A549 (cell line): ENCODE measurements at regions not wholly inside any gene's neighbourhood (a gene's known extent, or its start where the extent isn't known, plus 50 kb on each side); places are given as distances from the start of the nearest gene placed in this dataset.

Experiments
- ATAC-seq, 2 experiments: fragments of 200-7000 bp in 1 of 2; fragments of >200 bp in 1 of 2; cut with Nextera tagmentation in 1 of 2; cut with Tn5 transposase in 1 of 2; 3 replicates each; pipeline versions ENCODE4 v1.8.0 to v1.9.1; 2018 to 2020; ENCODE audit warnings: mild to moderate bottlenecking in 1 of 2, moderate library complexity in 1 of 2
- CTCF ChIA-PET: fragments of 300-600 bp; sonication (Branson Sonifier 250); formaldehyde crosslinking; extraction: SDS; loops from one replicate; lab custom pipeline; 2021; ENCODE audit warnings: antibody characterized with exemption, inconsistent platforms; lab: Yijun Ruan, JAX
- POLR2A ChIA-PET: fragments of 350-600 bp; formaldehyde crosslinking; extraction: SDS; loops from one replicate; lab custom pipeline; 2021; ENCODE audit warnings: antibody characterized with exemption, inconsistent platforms; lab: Yijun Ruan, JAX
- DNase-seq, 2 experiments: peaks; one replicate each; pipeline versions ENCODE4 v3.0.0 to v3.0.0-alpha.2; 2011 to 2016; ENCODE audit warnings: low read depth in 1 of 2, low spot score in 1 of 2
- FAIRE-seq: peaks from 2 replicates; lab custom pipeline; 2011; peaks lifted over from hg19 to GRCh38; lab: Jason Lieb, UNC
- H3K27ac ChIP-seq, 2 experiments: fragments of >200 bp; sonication (Bioruptor Twin); formaldehyde crosslinking; 3 replicates each; pipeline ENCODE4 v1.5.1; 2016 to 2017
- H3K4me1 ChIP-seq: fragments of >200 bp; sonication (Bioruptor Twin); formaldehyde crosslinking; 3 replicates; pipeline ENCODE4 v1.6.1; 2016
- H3K4me2 ChIP-seq: fragments of >200 bp; sonication (Bioruptor Twin); formaldehyde crosslinking; 3 replicates; pipeline ENCODE4 v1.6.1; 2016
- H3K4me3 ChIP-seq: fragments of >200 bp; sonication (Bioruptor Twin); formaldehyde crosslinking; 3 replicates; pipeline ENCODE4 v1.5.1; 2016
- H3K9me3 ChIP-seq: fragments of >200 bp; sonication (Bioruptor Twin); formaldehyde crosslinking; 3 replicates; pipeline ENCODE4 v1.6.1; 2016
- CBX2 ChIP-seq: fragments of 200-600 bp; sonication (generic); IDR thresholded peaks from 2 replicates; pipeline ENCODE4 v1.6.1; 2016; ENCODE audit warnings: low read depth, mild to moderate bottlenecking, borderline replicate concordance
- EP300 ChIP-seq, 2 experiments: fragments of >200 bp; sonication (Bioruptor Twin); formaldehyde crosslinking; IDR thresholded peaks; 2 replicates in 1 of 2; 3 replicates in 1 of 2; pipeline ENCODE4 v1.6.1; 2016 to 2017
- FOSB ChIP-seq: fragments of 250-450 bp; sonication (Bioruptor Pico); IDR thresholded peaks from 2 replicates; pipeline ENCODE4 v1.5.0; 2020; ENCODE audit warnings: mild to moderate bottlenecking, moderate library complexity
- GATA3 ChIP-seq: IDR thresholded peaks from 2 replicates; pipeline ENCODE4 v1.6.1; 2012; ENCODE audit warnings: borderline replicate concordance
- HEYL ChIP-seq: fragments of 250-450 bp; sonication (Bioruptor Pico); IDR thresholded peaks from 2 replicates; pipeline ENCODE4 v1.8.0; 2021; ENCODE audit warnings: mild to moderate bottlenecking, moderate library complexity
- HOXB13 ChIP-seq: fragments of 250-450 bp; sonication (Bioruptor Pico); IDR thresholded peaks from 2 replicates; pipeline ENCODE4 v1.5.0; 2020; ENCODE audit warnings: low read depth, mild to moderate bottlenecking, moderate library complexity
- MYC ChIP-seq: IDR thresholded peaks from 2 replicates; pipeline ENCODE4 v1.6.1; 2012; ENCODE audit warnings: mild to moderate bottlenecking, inconsistent platforms, low read length, improper control_type of control experiment, borderline replicate concordance
- NFE2L2 ChIP-seq: fragments of 150-350 bp; conservative IDR thresholded peaks from 2 replicates; pipeline ENCODE4 v1.6.1; 2014; ENCODE audit warnings: low read length
- PHF8 ChIP-seq: fragments of 200-600 bp; sonication (generic); IDR thresholded peaks from 2 replicates; pipeline ENCODE4 v1.6.1; 2016; ENCODE audit warnings: low read depth, mild to moderate bottlenecking, antibody characterized with exemption, moderate library complexity, borderline replicate concordance
- RARB ChIP-seq: fragments of 250-450 bp; sonication (Bioruptor Pico); IDR thresholded peaks from 2 replicates; pipeline ENCODE4 v1.8.0; 2021; ENCODE audit warnings: mild to moderate bottlenecking, moderate library complexity
- SREBF2 ChIP-seq: fragments of 450-650 bp; IDR thresholded peaks from 2 replicates; pipeline ENCODE4 v1.6.1; 2014; ENCODE audit warnings: mild to moderate bottlenecking, moderate library complexity
- ZNF302 ChIP-seq: fragments of 250-450 bp; sonication (Bioruptor Pico); IDR thresholded peaks from 2 replicates; pipeline ENCODE4 v1.9.0; 2021; ENCODE audit warnings: inconsistent platforms, mild to moderate bottlenecking, moderate library complexity
- WGBS: methylation state at CpG from one replicate; pipeline ENCODE4 v1.1.6; 2017; ENCODE audit errors: missing lambda C conversion rate; 5-methylcytosine and 5-hydroxymethylcytosine counted together
- TF ChIP-seq, protein P1 (sequence below): fragments of >200 bp; sonication (Bioruptor Twin); formaldehyde crosslinking; IDR thresholded peaks from 3 replicates; pipeline ENCODE4 v1.5.1; 2016
- TF ChIP-seq, protein P2 (sequence below): fragments of 250-450 bp; sonication (Bioruptor Pico); IDR thresholded peaks from 2 replicates; pipeline ENCODE4 v1.5.0; 2020; ENCODE audit warnings: low read depth, mild to moderate bottlenecking, moderate library complexity
- TF ChIP-seq, protein P3 (sequence below): IDR thresholded peaks from 2 replicates; pipeline ENCODE4 v1.6.1; 2012
- TF ChIP-seq, protein P4 (sequence below): fragments of 250-450 bp; sonication (Bioruptor Pico); IDR thresholded peaks from 2 replicates; pipeline ENCODE4 v1.5.0; 2021; ENCODE audit warnings: mild to moderate bottlenecking, moderate library complexity, borderline replicate concordance
- TF ChIP-seq, protein P5 (sequence below): IDR thresholded peaks from 2 replicates; pipeline ENCODE4 v1.6.1; 2012
- TF ChIP-seq, protein P6 (sequence below): fragments of >200 bp; sonication (Bioruptor Twin); formaldehyde crosslinking; IDR thresholded peaks from 2 replicates; pipeline ENCODE4 v1.6.1; 2016
- TF ChIP-seq, protein P7 (sequence below): IDR thresholded peaks from 2 replicates; pipeline ENCODE4 v1.6.1; 2012; ENCODE audit warnings: low read depth, borderline replicate concordance

DNA sequence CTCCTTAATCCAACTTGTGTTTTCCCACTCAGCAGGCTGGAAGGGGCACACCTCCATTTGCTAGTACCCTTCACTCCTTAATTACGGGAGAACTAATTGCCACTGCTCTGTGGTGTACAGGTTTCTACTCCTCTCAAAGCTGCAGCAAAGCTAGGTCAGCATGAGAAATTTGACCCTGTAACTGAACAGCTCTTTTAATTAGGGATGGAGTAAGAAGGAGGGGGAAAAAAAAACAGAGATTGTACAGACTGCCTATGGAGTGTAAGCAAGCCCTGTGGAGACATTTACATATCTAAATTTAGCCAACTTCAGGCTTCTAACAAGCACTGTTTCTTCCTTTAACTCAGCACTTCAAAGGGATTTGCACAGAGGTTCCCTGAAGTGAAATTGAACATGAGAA is 629.7 kb upstream of the SETBP1 start:
- FAIRE-seq = no peak

DNA sequence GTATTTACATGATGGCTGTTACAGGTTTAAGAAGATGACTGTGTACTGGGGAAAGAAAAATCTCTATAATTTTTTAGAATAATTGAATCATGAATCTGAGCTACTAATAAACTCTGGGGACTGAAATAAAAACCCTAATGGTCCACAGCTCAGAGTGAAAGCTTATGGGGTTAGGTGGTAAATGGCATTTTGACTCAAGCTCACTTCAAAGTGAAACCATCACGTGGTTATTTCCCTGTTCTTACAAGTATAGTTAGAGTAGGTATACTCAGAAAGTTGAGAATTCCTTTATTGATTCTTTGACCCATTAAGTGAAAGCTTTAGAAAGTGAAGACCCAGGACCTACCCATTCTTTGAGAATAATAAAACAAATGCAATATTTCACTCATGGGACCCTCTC is 626.2 kb upstream of the SETBP1 start:
- FAIRE-seq (no peak), ATAC-seq (no peak), DNase-seq (no peak)
- no peak overlapping the region for H3K4me2 ChIP-seq
- no peak overlapping the region for H3K27ac ChIP-seq
- H3K4me3 ChIP-seq = no peak overlapping the region
- ChIA-PET CTCF (no interaction called here), POLR2A (no interaction called here)
- H3K4me1 ChIP-seq = no peaks in the 10 kb centered on the region
- H3K9me3 ChIP-seq = no peaks in the 10 kb centered on the region
- 0% methylated on average over 1 of the region's 1 CpG for WGBS
- TF ChIP-seq FOSB (CRISPR knock-in tag) = no peak
- no peak for TF ChIP-seq EP300 (IDR thresholded peaks at IDR 0.05)
- no peak for TF ChIP-seq RARB (CRISPR knock-in tag)
- TF ChIP-seq, protein P1, sequence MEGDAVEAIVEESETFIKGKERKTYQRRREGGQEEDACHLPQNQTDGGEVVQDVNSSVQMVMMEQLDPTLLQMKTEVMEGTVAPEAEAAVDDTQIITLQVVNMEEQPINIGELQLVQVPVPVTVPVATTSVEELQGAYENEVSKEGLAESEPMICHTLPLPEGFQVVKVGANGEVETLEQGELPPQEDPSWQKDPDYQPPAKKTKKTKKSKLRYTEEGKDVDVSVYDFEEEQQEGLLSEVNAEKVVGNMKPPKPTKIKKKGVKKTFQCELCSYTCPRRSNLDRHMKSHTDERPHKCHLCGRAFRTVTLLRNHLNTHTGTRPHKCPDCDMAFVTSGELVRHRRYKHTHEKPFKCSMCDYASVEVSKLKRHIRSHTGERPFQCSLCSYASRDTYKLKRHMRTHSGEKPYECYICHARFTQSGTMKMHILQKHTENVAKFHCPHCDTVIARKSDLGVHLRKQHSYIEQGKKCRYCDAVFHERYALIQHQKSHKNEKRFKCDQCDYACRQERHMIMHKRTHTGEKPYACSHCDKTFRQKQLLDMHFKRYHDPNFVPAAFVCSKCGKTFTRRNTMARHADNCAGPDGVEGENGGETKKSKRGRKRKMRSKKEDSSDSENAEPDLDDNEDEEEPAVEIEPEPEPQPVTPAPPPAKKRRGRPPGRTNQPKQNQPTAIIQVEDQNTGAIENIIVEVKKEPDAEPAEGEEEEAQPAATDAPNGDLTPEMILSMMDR = no peak
- TF ChIP-seq HEYL (CRISPR knock-in tag) = no peak
- no peak for TF ChIP-seq ZNF302 (CRISPR knock-in tag)
- TF ChIP-seq, protein P2, sequence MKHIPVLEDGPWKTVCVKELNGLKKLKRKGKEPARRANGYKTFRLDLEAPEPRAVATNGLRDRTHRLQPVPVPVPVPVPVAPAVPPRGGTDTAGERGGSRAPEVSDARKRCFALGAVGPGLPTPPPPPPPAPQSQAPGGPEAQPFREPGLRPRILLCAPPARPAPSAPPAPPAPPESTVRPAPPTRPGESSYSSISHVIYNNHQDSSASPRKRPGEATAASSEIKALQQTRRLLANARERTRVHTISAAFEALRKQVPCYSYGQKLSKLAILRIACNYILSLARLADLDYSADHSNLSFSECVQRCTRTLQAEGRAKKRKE (CRISPR knock-in tag) = no peak
- TF ChIP-seq, protein P3, sequence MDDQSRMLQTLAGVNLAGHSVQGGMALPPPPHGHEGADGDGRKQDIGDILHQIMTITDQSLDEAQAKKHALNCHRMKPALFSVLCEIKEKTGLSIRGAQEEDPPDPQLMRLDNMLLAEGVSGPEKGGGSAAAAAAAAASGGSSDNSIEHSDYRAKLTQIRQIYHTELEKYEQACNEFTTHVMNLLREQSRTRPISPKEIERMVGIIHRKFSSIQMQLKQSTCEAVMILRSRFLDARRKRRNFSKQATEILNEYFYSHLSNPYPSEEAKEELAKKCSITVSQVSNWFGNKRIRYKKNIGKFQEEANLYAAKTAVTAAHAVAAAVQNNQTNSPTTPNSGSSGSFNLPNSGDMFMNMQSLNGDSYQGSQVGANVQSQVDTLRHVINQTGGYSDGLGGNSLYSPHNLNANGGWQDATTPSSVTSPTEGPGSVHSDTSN = no peak

More for the DNA sequence above, 629.7 kb upstream of the SETBP1 start:
- H3K9me3 ChIP-seq = no peaks in the 10 kb centered on the region
- no peak for DNase-seq
- ChIA-PET CTCF (no interaction called here), POLR2A (no interaction called here)
- 0% methylated on average over 1 of the region's 1 CpG for whole genome bisulfite sequencing
- H3K4me3 ChIP-seq = no peak overlapping the region
- no peak overlapping the region for H3K27ac ChIP-seq
- H3K4me1 ChIP-seq = no peaks in the 10 kb centered on the region
- ATAC-seq = no peak
- no peak overlapping the region for H3K4me2 ChIP-seq
- TF ChIP-seq SREBF2 (no peak), ZNF302 (CRISPR knock-in tag) (no peak), MYC (no peak), RARB (CRISPR knock-in tag) (no peak), GATA3 (no peak), CBX2 (no peak), PHF8 (no peak), HOXB13 (CRISPR knock-in tag) (no peak), NFE2L2 (no peak)
- TF ChIP-seq, protein P4, sequence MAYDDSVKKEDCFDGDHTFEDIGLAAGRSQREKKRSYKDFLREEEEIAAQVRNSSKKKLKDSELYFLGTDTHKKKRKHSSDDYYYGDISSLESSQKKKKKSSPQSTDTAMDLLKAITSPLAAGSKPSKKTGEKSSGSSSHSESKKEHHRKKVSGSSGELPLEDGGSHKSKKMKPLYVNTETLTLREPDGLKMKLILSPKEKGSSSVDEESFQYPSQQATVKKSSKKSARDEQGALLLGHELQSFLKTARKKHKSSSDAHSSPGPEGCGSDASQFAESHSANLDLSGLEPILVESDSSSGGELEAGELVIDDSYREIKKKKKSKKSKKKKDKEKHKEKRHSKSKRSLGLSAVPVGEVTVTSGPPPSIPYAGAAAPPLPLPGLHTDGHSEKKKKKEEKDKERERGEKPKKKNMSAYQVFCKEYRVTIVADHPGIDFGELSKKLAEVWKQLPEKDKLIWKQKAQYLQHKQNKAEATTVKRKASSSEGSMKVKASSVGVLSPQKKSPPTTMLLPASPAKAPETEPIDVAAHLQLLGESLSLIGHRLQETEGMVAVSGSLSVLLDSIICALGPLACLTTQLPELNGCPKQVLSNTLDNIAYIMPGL = no peak
- TF ChIP-seq, protein P5, sequence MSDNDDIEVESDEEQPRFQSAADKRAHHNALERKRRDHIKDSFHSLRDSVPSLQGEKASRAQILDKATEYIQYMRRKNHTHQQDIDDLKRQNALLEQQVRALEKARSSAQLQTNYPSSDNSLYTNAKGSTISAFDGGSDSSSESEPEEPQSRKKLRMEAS = no peak
- TF ChIP-seq, protein P6, sequence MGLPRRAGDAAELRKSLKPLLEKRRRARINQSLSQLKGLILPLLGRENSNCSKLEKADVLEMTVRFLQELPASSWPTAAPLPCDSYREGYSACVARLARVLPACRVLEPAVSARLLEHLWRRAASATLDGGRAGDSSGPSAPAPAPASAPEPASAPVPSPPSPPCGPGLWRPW = no peak
- TF ChIP-seq, protein P7, sequence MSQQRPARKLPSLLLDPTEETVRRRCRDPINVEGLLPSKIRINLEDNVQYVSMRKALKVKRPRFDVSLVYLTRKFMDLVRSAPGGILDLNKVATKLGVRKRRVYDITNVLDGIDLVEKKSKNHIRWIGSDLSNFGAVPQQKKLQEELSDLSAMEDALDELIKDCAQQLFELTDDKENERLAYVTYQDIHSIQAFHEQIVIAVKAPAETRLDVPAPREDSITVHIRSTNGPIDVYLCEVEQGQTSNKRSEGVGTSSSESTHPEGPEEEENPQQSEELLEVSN = no peak
